HG03280 (cell line): ENCODE measurements at regions not wholly inside any gene's neighbourhood (a gene's known extent, or its start where the extent isn't known, plus 50 kb on each side); places are given as distances from the start of the nearest gene placed in this dataset.

Experiments used
- ATAC-seq: cut with Tn5 transposase; IDR thresholded peaks from one replicate; pipeline ENCODE4 v1.9.1; 2021; ENCODE audit warnings: mild to moderate bottlenecking, moderate library complexity; ENCODE audit not compliant: unreplicated experiment

DNA sequence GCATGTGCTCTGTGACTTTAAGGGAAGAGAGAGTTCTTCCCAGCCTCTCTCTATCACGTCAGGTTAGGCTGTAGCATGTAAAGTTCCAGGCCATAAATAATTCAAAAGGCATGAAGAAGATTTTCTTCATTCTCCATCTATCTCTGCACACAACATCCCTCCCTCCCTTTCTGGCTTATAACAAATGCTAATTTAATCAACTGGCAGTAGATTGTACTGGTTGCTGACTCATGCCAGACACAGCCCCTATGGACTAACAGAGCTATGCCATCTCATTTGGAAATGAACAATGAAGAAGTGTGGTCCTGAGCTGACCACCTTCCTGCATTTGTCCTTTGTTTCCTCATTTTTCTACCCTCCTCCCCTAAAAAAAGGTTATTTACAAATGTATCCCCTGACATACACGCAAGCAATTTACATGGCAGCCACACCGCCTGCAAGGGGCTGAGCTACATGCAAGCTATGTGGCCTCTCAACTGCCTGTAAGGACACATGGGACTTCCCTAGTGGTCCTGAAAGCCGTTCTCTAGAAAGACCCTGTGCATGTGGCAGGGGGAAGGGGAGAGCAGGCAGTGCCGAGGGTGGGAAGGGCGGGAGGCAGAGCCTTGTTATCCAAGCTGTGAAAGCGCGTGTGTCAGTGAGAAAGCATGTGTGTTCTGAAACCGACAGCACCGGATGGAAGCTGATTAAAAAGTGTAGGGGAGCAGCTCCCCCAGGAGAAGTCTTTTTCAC, 90.9 kb upstream of the KLF7 start:
- ATAC-seq = no peak

DNA sequence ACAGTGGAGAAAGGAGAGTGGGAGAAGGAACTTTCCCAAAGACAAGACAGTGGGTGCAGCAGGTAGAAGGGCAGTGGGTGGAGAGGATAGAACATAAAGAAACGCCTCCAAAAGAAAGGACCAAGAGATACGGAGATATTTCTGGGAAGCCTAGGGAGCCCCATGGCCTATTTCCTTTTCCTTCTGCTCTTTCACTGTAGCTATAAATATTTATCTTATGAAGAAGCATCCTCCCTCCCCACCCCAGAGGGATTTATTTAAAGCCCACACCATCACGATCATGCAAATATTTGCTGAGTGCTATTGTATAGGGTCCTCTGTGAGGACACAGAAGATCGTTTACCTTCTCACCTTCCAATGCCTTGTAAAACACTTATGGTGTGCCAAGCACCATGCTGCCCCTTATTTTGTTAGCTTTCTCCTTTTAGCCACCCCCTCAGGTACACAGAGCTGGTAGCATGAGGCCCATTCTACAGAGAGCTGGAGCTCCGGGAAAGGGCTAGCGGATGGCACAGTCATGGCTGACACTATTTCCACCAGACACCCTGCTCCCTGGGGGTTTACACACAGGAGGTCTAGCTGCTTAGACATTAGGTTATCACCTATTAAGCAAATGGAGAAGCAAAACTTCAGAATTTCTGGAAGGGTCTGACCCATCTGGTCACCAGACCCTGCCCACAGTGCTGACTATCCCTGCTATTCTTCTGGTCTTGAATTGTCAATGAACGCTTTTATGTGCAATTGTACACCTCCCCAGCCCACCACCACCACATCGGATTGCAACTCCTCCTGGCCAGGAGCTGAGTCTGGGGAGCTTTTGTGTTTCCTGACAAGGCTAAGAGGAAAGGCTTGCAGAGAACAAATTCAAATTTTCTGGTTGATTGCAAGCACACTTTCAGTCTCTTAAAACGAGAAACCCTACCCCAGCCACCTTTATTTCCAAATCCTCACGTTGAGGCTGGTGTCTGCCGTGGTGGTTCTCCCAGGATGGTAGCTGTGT, 91.8 kb upstream of the KLF7 start:
- ATAC-seq = no peak

DNA sequence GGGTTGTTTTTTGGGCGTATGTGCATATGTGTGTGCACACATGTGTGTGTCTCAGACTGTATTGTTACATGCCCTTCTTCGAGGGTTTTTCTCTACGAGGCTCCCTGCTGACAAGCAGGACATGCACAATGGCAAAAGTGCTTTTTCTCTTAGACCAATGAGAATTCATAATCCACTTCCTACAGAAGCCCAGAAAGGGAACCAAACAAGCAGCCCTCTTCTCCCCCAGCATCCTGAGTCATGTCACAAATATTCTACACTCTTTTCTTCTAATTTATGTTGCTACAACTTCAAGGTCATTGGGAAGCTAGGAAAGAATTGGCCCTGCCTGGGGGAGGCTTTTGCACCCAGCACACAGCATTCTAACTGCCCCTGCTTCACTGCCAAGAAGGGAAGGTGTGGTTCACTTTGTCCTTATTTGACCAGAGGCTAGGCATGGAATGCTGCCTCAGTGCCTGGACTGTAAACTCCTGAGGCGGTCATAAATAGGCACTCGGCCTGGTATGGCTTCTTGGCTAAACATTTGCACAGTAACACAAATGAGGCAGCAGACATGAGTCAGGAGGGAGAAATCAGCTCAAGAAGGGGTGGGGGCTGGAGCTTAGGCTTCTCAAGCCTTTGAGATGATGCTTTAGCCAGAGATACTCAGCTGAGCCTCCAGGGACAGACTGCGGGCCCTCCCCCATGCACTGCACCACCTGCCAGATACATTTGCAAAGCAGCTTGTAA, 92.7 kb upstream of the KLF7 start:
- no peak for ATAC-seq

DNA sequence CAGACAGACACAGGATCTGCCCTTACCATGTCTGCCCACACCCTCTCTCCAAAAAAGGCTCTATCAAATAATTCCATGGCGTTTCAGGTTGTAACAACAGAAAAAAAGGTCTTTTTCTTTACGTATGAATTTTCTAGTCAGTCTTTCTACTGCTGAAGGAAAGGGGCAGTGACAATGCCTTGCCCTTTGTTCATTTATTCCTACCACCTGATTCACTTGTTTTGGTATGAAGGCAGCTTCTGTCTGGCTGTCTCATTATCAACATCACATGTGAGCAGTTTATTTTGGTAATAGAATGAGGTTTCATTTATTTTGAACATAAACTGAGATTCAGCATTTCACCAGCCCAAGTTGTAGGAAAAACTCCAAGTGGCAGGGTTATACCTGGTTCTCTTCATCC, 94.3 kb upstream of the KLF7 start:
- ATAC-seq = no peak

DNA sequence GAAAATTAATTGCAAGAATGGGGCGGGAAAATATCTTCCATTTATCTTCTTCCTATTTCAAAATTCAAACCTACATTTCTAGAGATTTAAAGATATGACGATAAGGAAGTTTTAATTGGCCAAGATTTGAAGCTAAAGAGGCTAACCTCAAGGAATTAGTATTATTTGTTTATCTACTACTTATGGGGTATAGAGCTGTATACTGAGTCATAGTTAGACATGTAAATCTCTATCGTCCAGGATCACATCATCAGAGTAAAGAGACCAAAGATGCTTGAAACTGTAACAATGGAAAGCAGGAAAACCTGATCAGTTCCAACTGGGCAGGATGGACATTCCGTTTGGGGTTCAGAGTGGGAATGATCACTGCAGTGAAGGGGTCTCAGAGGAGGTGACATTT, 95.2 kb upstream of the KLF7 start:
- no peak for ATAC-seq

DNA sequence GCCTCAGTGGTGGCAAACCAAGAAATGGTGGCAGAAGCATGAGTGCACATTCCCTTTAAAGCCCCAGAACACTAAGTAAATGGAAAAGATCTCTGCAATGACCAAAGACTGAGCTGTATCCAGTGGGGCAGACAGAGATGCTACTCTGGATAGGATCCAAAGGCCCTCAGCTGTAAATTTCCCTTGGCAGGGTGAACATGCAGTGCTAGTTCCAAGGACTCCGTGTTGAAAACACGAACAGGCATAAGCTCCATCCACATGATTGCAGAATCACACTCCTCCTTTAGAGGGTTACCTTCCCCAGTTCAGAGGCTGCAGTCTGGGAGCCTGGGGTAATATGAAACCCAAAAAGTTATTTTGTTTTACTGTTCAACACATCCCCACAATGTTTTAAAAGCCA, 98.6 kb upstream of the KLF7 start:
- ATAC-seq = no peak

DNA sequence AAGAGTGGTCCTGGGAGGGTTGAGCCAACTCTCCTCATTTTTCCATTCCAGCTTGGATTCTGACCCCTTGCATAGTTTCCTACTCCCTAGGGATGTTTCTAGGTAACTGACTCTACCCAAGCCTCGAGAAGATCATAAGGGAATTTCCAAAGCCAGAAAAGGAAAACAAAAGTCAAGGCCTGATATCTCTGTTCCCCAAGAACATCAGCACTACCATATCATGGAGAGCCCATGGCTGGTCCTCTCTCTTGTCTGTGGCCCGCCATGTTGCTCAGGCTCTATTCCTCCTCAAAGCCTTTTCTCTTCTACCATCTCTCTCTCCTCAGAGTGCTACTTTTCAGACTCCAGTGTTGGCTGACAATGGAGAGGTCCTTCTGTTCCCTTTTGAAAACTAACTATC, 99.6 kb upstream of the KLF7 start:
- no peak for ATAC-seq

DNA sequence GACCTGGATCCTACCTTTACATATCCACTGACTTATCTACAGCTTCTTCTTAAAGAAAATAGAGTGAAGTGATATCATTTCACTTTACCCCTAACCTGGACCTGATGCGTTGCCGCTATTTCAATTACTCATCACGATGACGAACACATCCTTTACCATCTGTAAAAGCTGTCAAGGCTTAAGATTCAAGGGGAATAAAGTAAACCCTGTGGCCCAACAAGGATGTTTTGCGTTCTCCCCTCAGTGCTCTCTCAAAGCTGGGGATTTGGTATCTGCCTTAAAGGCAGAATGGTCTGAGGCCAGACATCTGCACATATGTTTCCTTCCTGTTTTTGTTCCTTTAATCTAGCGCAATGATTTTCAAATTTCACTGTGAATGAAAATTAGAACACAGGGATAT, 100.1 kb upstream of the KLF7 start:
- no peak for ATAC-seq

DNA sequence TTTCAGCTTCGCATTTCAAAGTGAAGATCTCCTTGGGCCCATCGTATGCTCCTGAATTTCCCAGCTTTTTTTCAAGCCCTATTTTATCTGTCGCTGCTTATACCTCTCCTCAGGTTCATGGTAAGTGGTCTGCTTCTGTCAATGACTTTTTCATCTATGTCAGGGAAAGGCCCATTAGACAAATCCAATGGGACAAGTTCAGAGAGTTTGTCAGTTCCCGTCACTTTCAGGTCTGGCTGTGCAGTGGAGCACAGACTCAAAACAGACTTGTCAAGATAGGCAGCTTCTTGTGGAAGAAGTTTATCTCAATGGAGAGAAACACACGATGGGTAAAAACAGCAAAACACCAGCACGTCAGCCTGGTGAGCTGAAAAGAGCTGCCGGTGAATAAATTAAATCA, 100.9 kb upstream of the KLF7 start:
- no peak for ATAC-seq

DNA sequence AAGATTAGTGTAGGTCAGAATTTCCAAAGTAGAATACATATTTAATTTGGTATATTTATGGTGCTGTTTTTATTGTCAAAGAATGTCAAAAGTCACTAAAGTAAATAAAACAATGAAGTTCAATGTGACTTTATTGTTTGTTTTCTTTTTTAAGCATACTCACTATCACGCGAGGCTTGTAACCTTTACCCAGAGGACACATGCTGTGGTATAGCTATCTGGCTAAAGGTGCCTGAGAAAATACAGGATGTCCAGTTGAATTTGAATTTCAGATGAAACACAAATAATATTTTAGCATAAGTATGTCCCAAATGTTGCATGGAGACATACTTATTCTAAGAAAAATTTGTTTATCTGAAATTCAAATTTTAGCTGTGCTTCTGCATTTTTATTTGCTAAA, 103.3 kb upstream of the KLF7 start:
- ATAC-seq = no peak

DNA sequence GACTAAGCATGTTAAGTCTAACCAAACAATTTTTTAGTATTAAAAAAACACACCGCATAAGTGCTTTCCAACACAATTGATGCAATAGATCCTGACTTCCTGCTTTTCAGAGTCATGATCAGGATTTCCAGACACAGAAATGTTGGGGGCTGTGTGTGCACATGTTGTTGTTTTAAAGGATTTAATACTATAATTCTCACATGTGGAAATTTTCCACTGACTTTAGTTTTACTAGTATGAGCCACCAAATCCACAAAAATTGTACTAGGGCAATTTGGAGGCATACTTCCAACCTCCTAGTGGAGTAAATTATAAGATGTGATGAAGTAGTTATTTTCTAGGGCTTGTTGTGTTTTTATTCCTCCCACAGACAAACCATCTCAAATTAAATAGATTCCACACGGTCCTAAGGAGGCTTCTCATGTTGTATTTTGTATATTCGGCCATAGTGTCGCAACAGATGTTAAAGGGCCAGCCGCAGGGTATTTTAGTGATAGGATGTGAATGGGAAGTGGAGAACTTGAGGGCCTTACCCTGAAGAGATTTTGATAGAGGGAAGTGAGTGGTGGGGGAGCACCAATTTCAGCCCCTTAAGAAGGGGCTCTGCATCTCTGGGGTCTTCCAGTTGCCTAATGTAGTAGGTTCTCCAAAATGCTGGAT, 108.9 kb upstream of the KLF7 start:
- no peak for ATAC-seq

DNA sequence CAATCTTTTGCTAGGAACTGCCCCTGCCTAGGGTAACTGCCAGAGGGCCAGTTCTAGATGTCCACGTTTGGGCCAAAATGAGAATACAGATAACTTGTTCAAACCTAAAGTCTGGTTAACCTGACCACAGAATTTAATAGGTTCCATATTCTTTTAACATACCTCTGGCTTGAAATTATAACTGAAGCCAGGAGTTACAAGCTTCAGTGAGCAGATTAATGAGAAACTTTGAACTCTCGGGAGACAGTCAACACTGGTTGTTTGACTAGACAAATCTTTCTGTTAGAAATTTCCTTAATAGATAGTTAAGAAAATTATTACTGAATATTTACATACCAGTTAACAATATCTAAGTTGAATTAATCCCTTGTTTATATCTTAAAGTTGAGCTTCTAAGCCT, 110.0 kb upstream of the KLF7 start:
- ATAC-seq = no peak

DNA sequence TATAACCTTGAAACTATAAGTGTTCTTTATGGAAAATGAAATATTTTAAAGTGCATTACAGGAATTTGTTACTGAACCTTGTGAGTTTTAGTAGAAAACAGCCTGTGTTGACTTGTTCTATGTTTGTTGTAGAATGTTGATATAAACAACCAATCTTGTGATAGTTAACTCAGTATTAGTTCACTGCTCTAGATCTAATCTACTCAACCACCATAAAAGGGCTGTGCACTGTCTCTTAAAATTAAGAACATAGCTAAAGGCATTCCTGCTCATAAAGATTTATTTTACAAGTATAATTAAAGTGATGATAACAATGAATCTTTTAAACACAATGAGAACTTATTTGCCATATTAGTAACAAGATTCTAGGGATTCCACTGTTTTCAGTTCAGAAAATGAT, 110.5 kb upstream of the KLF7 start:
- ATAC-seq = no peak

DNA sequence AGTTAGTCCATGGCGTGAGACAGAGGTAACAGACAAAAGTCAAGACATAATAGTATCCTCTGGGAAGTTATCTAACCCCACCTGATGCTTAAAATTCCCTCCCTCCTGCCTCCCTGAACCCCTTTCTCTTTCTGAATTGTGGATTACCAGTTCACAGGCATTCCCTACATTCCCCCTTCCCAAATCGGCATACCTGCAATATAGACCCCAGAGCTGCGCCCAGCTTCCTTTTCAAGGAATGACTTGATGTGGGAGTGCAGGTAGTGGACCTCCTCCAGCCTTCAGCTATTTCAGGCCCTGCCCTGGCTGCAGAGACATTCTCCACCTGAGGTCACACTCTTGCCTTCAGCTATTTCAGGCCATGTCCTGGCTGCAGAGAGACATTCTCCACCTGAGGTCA, 111.1 kb upstream of the KLF7 start:
- ATAC-seq = no peak

DNA sequence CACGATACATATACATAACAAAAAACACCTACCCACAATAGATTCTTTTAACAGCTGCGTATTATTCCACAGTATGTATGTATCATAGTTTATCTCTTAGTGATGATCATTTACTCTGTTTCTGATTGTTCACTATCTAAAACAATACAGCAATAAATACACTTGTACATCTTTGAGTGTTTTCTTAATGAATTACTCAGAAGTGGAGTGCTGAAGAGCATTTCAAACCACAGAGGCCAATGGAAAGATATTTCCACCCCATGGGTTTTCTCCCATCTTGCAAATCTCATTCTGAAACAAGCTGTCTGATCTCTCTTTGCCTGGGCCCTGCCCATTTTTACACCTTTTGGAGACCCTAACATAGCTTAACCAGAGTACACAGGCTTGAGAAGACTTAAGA, 113.8 kb upstream of the KLF7 start:
- ATAC-seq = no peak

DNA sequence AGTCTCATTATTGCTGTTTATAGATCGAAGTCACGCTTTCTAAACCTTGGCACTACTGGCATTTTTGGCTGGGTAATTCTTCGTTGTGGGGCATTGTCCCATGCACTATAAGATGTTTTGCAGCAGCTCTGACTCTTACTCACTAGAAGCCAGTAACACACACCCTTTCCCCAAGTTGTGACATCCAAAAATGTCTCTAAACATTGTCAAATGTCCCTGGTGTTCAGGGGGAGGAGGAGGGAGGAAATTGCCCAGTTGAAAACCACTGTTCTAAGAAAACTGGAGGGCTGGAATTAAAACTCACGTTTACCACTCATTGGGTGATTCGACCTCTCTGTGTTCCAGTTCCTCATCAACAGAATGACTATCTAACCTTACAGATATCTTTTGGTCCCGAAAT, 115.7 kb upstream of the KLF7 start:
- ATAC-seq = no peak

DNA sequence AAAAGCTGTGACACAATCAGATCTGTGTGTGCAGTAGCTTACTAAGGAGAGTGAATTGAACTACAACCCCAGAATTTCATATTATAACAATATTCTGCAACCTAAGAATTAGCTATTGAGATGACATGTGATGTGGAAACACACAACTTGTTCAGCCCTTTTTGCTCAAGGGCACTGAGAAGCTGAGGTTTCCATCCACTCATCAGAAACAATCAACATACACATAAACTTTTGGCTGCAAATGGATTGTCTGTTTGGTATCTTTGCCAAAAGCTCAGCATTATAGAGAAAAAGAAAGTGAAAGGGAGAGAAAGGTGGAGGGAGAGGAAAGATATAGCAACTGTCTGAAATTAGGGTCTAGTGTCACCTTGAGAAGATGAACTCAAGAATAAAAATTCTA, 117.2 kb upstream of the KLF7 start:
- no peak for ATAC-seq

DNA sequence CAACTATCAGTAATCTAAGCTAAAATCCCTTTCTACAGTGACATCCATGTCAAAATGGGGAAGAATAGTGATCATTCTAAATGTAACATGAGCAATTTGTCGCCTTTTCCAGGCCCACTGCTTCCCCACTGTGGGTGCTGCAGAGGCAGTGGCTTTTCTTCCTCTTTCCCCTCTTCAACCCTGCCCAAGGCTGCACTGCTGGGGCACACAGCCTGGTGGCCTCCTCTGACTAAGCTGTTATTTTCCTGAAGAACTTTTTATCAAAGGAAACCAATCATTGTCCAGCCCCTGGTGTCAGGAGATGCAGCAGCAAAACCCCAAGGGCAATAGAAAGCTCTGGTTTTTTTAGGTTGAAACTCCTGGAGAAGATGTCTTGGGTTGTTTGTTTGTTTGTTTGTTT, 117.6 kb upstream of the KLF7 start:
- no peak for ATAC-seq

DNA sequence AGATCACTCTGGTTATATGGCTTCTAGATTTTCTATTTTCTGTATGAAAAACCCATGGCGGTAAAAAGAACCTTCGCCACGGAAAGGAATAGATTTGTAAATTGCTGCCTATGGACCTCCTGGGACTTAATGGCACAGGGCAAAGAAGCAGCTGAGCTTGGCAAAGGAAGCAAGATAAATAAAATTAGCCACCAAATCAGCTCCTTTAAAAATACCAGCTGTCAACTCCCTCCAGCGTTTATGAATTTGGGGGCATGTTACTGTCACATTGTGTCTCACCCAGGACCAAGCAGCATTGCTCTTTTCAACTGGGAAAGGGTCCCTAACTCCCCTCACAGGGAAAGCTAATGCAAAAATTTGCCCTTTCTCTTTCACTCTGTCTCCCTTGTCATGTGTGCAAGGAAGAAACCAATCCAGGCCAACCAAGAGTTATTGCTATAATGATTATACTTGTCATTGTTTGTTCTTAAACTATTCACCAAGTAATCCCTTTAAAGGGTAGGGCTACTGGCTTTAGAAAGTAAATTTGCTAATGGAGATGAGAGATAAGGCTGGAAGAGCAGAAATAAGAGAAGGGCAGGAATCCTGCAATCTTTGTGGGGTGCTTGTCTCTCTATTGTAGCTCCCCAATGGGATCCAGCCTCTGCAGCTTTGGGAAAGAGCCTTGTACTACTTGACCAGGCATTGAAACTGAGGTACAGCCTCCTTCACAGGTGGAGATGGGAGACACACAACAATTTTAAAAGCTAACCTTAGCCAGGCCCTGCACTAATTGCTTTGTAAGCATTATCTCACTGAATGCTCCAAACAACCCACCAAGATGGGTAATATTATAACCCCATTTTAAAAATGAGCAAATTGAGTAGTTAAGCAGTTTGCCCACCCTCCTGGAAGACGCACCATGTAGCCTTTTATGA, 119.1 kb upstream of the KLF7 start:
- ATAC-seq = no peak

DNA sequence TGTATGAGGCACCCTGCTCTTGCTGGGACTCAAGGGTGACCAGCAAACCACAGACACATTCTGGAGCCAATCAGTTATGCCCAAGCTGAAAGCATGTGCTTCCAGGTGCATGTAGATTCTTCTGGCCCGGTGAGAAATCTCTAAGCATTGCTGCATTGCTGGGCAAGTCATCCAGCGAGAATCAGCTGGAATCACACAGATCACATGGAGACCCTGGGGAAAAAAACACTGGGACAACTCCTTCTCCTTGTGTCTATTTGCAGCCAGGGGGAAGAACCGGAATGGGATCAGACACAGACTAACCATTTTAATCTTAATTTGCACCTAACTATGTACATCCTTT, 119.7 kb upstream of the KLF7 start:
- no peak for ATAC-seq
